H7 (cell line): ENCODE measurements at regions not wholly inside any gene's neighbourhood (a gene's known extent, or its start where the extent isn't known, plus 50 kb on each side); places are given as distances from the start of the nearest gene placed in this dataset.
"Not testable (repeated sequence)": the region's sequence is repeated elsewhere in the genome, so short reads cannot be mapped to it uniquely, and the experiment has no call there.

Source experiments
- DNase-seq: peaks from one replicate; pipeline ENCODE4 v3.0.0; 2012
- H3K27me3 ChIP-seq: 2 replicates; pipeline ENCODE4 v1.6.0; 2011; ENCODE audit warnings: mild to moderate bottlenecking, low read length; ENCODE audit not compliant: control insufficient read depth, insufficient read depth
- H3K36me3 ChIP-seq: replicated peaks from 2 replicates; pipeline ENCODE4 v1.5.1; 2011; ENCODE audit warnings: low read length; ENCODE audit not compliant: control insufficient read depth, insufficient read depth
- H3K4me3 ChIP-seq: 2 replicates; pipeline ENCODE4 v1.5.1; 2011; ENCODE audit warnings: low read depth, mild to moderate bottlenecking, control low read depth, low read length, moderate library complexity; ENCODE audit not compliant: insufficient read depth

- DNase-seq: no peak
Measured at GRCh38 chr5:16987776-16988175, 51.7 kb upstream of the MYO10 start.

GRCh38 chr5:16990817-16991520 is 54.9 kb upstream of the MYO10 start:
- not testable (repeated sequence) for DNase-seq, H3K36me3 ChIP-seq, H3K4me3 ChIP-seq, H3K27me3 ChIP-seq

More at GRCh38 chr5:16987776-16988175, 51.7 kb upstream of the MYO10 start:
- Histone ChIP-seq H3K36me3 (no peaks in the 10 kb centered on the region), H3K4me3 (no peak overlapping the region), H3K27me3 (no peaks in the 10 kb centered on the region)

GRCh38 chr5:16992006-16992405 is 55.9 kb upstream of the MYO10 start:
- Histone ChIP-seq H3K4me3 (no peak overlapping the region), H3K27me3 (no peaks in the 10 kb centered on the region), H3K36me3 (no peaks in the 10 kb centered on the region)
- DNase-seq: no peak

GRCh38 chr5:16992444-16992843 is 56.4 kb upstream of the MYO10 start:
- no peaks in the 10 kb centered on the region for H3K27me3 ChIP-seq
- no peak for DNase-seq
- H3K36me3 ChIP-seq: no peaks in the 10 kb centered on the region
- H3K4me3 ChIP-seq: no peak overlapping the region

GRCh38 chr5:16994565-16994964 is 58.5 kb upstream of the MYO10 start:
- DNase-seq: peak; percentile 30
- Histone ChIP-seq H3K27me3 (no peaks in the 10 kb centered on the region), H3K36me3 (no peaks in the 10 kb centered on the region), H3K4me3 (no peak overlapping the region)

- no peak for DNase-seq
- Histone ChIP-seq H3K36me3 (no peaks in the 10 kb centered on the region), H3K4me3 (no peak overlapping the region), H3K27me3 (no peaks in the 10 kb centered on the region)
Measured at GRCh38 chr5:16995372-16995771, 59.3 kb upstream of the MYO10 start.

GRCh38 chr5:17000291-17000939 is 64.3 kb upstream of the MYO10 start:
- Histone ChIP-seq H3K4me3 (no peak overlapping the region), H3K27me3 (no peaks in the 10 kb centered on the region), H3K36me3 (no peaks in the 10 kb centered on the region)
- DNase-seq: no peak

GRCh38 chr5:17001428-17001827 is 65.3 kb upstream of the MYO10 start:
- no peak for DNase-seq
- H3K36me3 ChIP-seq: no peaks in the 10 kb centered on the region
- H3K27me3 ChIP-seq: no peaks in the 10 kb centered on the region
- no peak overlapping the region for H3K4me3 ChIP-seq

GRCh38 chr5:17004441-17005106 is 68.5 kb upstream of the MYO10 start:
- H3K4me3 ChIP-seq: no peak overlapping the region
- H3K36me3 ChIP-seq: no peaks in the 10 kb centered on the region
- DNase-seq: no peak
- H3K27me3 ChIP-seq: no peaks in the 10 kb centered on the region

- Histone ChIP-seq H3K27me3 (no peaks in the 10 kb centered on the region), H3K36me3 (no peaks in the 10 kb centered on the region), H3K4me3 (no peak overlapping the region)
- DNase-seq: no peak
Measured at GRCh38 chr5:17005107-17005828, 69.2 kb upstream of the MYO10 start.

- Histone ChIP-seq H3K4me3 (no peak overlapping the region), H3K27me3 (no peaks in the 10 kb centered on the region), H3K36me3 (no peaks in the 10 kb centered on the region)
- DNase-seq: no peak
Measured at GRCh38 chr5:17012289-17012688, 76.2 kb upstream of the MYO10 start.

GRCh38 chr5:17014686-17015085 is 78.6 kb upstream of the MYO10 start:
- H3K4me3 ChIP-seq: no peak overlapping the region
- no peak for DNase-seq
- H3K27me3 ChIP-seq: no peaks in the 10 kb centered on the region
- H3K36me3 ChIP-seq: no peaks in the 10 kb centered on the region

GRCh38 chr5:17018871-17019270 is 82.8 kb upstream of the MYO10 start:
- H3K36me3 ChIP-seq: no peaks in the 10 kb centered on the region
- DNase-seq: no peak
- H3K4me3 ChIP-seq: no peak overlapping the region
- H3K27me3 ChIP-seq: no peaks in the 10 kb centered on the region

- no peak overlapping the region for H3K4me3 ChIP-seq
- DNase-seq: no peak
- H3K27me3 ChIP-seq: no peaks in the 10 kb centered on the region
- H3K36me3 ChIP-seq: no peaks in the 10 kb centered on the region
Measured at GRCh38 chr5:17019324-17019723, 83.2 kb upstream of the MYO10 start.
